ENCODE measurements at regions not wholly inside any gene's neighbourhood (a gene's known extent, or its start where the extent isn't known, plus 50 kb on each side); places are given as distances from the start of the nearest gene placed in this dataset.

- TF ChIP-seq CTCF (conservative IDR thresholded peaks at IDR 0.05 in 1 of 2, IDR thresholded peaks at IDR 0.05 in 1 of 2; ENCODE audit: low read depth in 1 of 2, low read length in 2 of 2) (no peak), EZH2 (IDR thresholded peaks at IDR 0.05; ENCODE audit: low read length, missing control alignments) (no peak)
Observed at GRCh38 chr13:72290962-72291681, 424.1 kb upstream of the DACH1 start.

Measured in fibroblast of lung (primary cell).